Glutamatergic neuron (in vitro differentiated cells): ENCODE measurements at regions not wholly inside any gene's neighbourhood (a gene's known extent, or its start where the extent isn't known, plus 50 kb on each side); places are given as distances from the start of the nearest gene placed in this dataset.

Source experiments
- DNase-seq: peaks from one replicate; pipeline ENCODE4 v3.0.0; 2022
- H3K27ac Mint-ChIP-seq: one replicate; pipeline ENCODE4 v1.8.0; 2020; ENCODE audit warnings: mild to moderate bottlenecking, mixed read lengths, inconsistent platforms; ENCODE audit not compliant: unreplicated experiment
- H3K27me3 Mint-ChIP-seq: one replicate; pipeline ENCODE4 v1.8.0; 2020; ENCODE audit warnings: mild to moderate bottlenecking, moderate library complexity, mixed read lengths, inconsistent platforms; ENCODE audit not compliant: unreplicated experiment
- H3K36me3 Mint-ChIP-seq: one replicate; pipeline ENCODE4 v1.8.0; 2020; ENCODE audit warnings: mild to moderate bottlenecking, mixed read lengths, inconsistent platforms; ENCODE audit not compliant: unreplicated experiment
- H3K4me1 Mint-ChIP-seq: one replicate; pipeline ENCODE4 v1.8.0; 2020; ENCODE audit warnings: mild to moderate bottlenecking, low read depth, mixed read lengths, inconsistent platforms; ENCODE audit not compliant: unreplicated experiment
- H3K4me3 Mint-ChIP-seq: one replicate; pipeline ENCODE4 v1.8.0; 2020; ENCODE audit warnings: mild to moderate bottlenecking, mixed read lengths, inconsistent platforms; ENCODE audit not compliant: unreplicated experiment
- H3K9me3 Mint-ChIP-seq: one replicate; pipeline ENCODE4 v1.8.0; 2020; ENCODE audit warnings: mild to moderate bottlenecking, moderate library complexity, mixed read lengths, inconsistent platforms; ENCODE audit not compliant: unreplicated experiment
- TF ChIP-seq, protein P1 (sequence below): fragments of 200-600 bp; sonication (generic); IDR thresholded peaks from one replicate; pipeline ENCODE4 v1.5.0; 2021; ENCODE audit not compliant: partially characterized antibody, unreplicated experiment

DNA sequence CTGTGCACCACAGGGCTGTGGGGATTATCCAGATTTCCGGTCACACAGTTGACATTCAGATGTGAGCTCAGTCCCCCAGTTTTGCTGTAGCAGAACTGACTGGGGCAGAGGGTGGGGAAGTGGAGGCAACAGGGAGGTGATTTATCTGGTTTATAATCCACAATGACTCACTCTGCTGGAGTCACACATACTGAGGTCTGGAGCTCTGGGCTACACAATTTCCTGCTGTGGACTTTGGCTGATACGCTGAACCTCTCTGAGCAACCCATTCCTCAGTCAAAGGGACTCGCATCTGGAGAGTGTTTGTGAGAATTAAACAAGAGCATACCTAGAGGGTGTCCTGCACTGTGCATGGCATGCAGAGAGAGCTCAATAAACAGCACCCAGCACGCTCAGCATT lies 64.8 kb upstream of the PLPP4 start:
- no peaks in the 10 kb centered on the region for H3K4me1 Mint-ChIP-seq
- TF ChIP-seq, protein P1, sequence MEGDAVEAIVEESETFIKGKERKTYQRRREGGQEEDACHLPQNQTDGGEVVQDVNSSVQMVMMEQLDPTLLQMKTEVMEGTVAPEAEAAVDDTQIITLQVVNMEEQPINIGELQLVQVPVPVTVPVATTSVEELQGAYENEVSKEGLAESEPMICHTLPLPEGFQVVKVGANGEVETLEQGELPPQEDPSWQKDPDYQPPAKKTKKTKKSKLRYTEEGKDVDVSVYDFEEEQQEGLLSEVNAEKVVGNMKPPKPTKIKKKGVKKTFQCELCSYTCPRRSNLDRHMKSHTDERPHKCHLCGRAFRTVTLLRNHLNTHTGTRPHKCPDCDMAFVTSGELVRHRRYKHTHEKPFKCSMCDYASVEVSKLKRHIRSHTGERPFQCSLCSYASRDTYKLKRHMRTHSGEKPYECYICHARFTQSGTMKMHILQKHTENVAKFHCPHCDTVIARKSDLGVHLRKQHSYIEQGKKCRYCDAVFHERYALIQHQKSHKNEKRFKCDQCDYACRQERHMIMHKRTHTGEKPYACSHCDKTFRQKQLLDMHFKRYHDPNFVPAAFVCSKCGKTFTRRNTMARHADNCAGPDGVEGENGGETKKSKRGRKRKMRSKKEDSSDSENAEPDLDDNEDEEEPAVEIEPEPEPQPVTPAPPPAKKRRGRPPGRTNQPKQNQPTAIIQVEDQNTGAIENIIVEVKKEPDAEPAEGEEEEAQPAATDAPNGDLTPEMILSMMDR, result no peak
- H3K36me3 Mint-ChIP-seq, result no peaks in the 10 kb centered on the region
- DNase-seq, result no peak
- peaks cover 3% of the 10 kb centered on the region for H3K27me3 Mint-ChIP-seq
- H3K9me3 Mint-ChIP-seq, result no peaks in the 10 kb centered on the region
- H3K27ac Mint-ChIP-seq, result no peak overlapping the region
- H3K4me3 Mint-ChIP-seq, result no peak overlapping the region

DNA sequence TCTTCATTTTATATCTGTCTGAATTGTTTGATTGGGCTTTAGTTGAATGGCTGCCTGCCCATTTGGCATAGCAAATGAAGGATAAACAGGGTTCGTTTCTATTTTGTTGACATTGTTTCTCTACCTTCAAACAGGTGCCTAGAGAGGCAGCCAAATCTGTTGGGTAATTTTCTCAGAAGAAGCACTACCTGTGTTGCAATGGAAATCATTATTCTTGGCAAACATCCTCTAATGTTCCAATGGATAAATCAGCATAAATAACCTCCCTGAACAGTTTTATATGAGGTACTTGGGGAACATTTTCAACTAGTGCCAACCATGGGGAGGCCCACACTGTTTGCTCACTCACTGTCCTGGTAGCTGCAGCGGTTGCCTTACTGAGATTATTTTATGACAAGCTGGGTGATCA lies 64.4 kb upstream of the PLPP4 start:
- Mint-ChIP-seq H3K36me3 (no peaks in the 10 kb centered on the region), H3K4me3 (no peak overlapping the region), H3K9me3 (no peaks in the 10 kb centered on the region), H3K27me3 (peaks cover 3% of the 10 kb centered on the region), H3K4me1 (no peaks in the 10 kb centered on the region), H3K27ac (no peak overlapping the region)
- DNase-seq, result no peak
- TF ChIP-seq, protein P1, result no peak

DNA sequence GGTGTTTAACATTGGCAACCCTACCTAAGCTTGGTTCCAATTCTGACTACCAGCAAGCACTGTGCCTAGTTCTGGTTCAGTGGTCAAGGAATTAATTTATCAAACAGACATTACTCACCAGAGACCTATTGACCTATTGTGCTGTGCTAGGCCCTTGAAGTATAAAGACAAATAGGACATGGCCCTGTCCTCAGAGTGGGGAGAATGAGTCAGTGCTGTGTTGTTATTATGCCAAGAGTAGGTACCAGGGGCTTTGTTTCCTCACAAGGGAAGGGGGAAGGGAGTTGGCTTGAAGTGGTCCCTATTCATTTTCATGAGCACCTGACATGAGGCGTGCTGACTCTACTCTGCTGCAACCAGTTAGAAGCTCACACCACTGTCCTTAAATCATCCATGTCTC lies 62.6 kb upstream of the PLPP4 start:
- Mint-ChIP-seq H3K9me3 (peaks cover 2% of the 10 kb centered on the region), H3K27me3 (peaks cover 3% of the 10 kb centered on the region), H3K27ac (no peak overlapping the region), H3K36me3 (no peaks in the 10 kb centered on the region), H3K4me1 (no peaks in the 10 kb centered on the region), H3K4me3 (no peak overlapping the region)
- no peak for DNase-seq
- TF ChIP-seq, protein P1, result no peak

DNA sequence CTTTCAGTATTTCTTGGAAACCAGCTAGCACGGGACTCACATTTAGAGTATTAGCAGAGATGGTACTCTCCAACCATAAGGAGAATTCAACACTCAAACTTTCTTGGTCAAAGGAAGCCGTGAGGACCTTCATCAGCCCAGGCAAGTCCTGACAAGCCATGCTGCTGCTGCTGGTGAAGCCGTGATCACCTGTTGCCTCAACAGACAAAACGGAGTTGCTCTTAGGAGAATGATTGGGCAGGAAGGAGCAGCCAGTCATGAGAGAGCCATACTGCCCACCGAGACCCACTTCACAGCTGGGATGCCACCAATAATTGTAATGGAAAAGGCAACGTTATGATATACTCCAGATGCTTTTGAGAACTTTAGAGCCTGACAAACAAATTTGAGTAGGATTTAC lies 60.8 kb upstream of the PLPP4 start:
- H3K27ac Mint-ChIP-seq, result no peak overlapping the region

DNA sequence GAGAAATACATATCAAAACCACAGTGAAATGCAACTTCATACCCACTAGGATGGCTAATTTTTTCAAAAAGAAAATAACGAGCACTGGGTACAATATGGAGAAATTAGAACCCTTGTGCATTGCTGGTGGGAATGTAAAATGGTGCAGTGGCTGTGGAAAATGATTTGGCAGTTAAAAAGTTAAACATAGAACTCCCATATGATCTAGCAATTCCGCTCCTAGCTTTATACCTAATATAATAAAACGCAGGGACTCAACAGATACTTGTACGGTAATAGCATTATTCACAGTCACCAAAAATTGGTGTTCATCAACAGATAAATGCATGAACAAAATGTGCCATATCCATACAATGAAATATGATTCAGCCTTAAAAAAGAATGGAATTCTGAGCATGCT lies 58.8 kb upstream of the PLPP4 start:
- H3K4me3 Mint-ChIP-seq, result no peak overlapping the region
- TF ChIP-seq, protein P1, result no peak
- H3K36me3 Mint-ChIP-seq, result no peaks in the 10 kb centered on the region
- no peak for DNase-seq
- H3K4me1 Mint-ChIP-seq, result no peaks in the 10 kb centered on the region
- peaks cover 2% of the 10 kb centered on the region for H3K9me3 Mint-ChIP-seq
- no peak overlapping the region for H3K27ac Mint-ChIP-seq
- H3K27me3 Mint-ChIP-seq, result peaks cover 3% of the 10 kb centered on the region

More for the DNA sequence above, 60.8 kb upstream of the PLPP4 start:
- Mint-ChIP-seq H3K36me3 (no peaks in the 10 kb centered on the region), H3K9me3 (peaks cover 2% of the 10 kb centered on the region), H3K4me3 (no peak overlapping the region), H3K27me3 (peaks cover 3% of the 10 kb centered on the region), H3K4me1 (no peaks in the 10 kb centered on the region)
- TF ChIP-seq, protein P1, result no peak
- DNase-seq, result no peak
